NCI-H1092 treated with DMSO at 0.1 percent for 48 hours (cell line): ENCODE measurements at regions not wholly inside any gene's neighbourhood (a gene's known extent, or its start where the extent isn't known, plus 50 kb on each side); places are given as distances from the start of the nearest gene placed in this dataset.
"Not testable (repeated sequence)": the region's sequence is repeated elsewhere in the genome, so short reads cannot be mapped to it uniquely, and the experiment has no call there.

ENCODE experiments used
- DNase-seq: peaks from one replicate; lab custom pipeline; 2025; lab: John Stamatoyannopoulos, UW

- no peak for DNase-seq
These were observed 213.1 kb downstream of the CDH26 start for GRCh38 chr20:60171313-60171712.

- DNase-seq: no peak
These were observed 213.5 kb downstream of the CDH26 start for GRCh38 chr20:60171738-60172137.

- DNase-seq: no peak
These were observed 214.2 kb downstream of the CDH26 start for GRCh38 chr20:60172346-60172984.

- DNase-seq: no peak
These were observed 218.9 kb downstream of the CDH26 start for GRCh38 chr20:60177080-60177479.

- DNase-seq: no peak
These were observed 222.8 kb downstream of the CDH26 start for GRCh38 chr20:60180986-60181385.

GRCh38 chr20:60186412-60186811 lies 228.2 kb downstream of the CDH26 start:
- no peak for DNase-seq

GRCh38 chr20:60187683-60188082 lies 229.5 kb downstream of the CDH26 start:
- no peak for DNase-seq

GRCh38 chr20:60191014-60191413 lies 232.8 kb downstream of the CDH26 start:
- DNase-seq: no peak

GRCh38 chr20:60192326-60192725 lies 234.1 kb downstream of the CDH26 start:
- DNase-seq: no peak

- DNase-seq: not testable (repeated sequence)
These were observed 240.9 kb downstream of the CDH26 start for GRCh38 chr20:60199132-60199531.

- DNase-seq: no peak
These were observed 241.6 kb downstream of the CDH26 start for GRCh38 chr20:60199866-60200265.

- no peak for DNase-seq
These were observed 242.2 kb downstream of the CDH26 start for GRCh38 chr20:60200305-60200918.

GRCh38 chr20:60201198-60201835 lies 243.1 kb downstream of the CDH26 start:
- DNase-seq: no peak

GRCh38 chr20:60202046-60202445 lies 243.8 kb downstream of the CDH26 start:
- no peak for DNase-seq

GRCh38 chr20:60203451-60203850 lies 245.2 kb downstream of the CDH26 start:
- no peak for DNase-seq

GRCh38 chr20:60204601-60205000 lies 246.4 kb downstream of the CDH26 start:
- DNase-seq: no peak

- DNase-seq: peak; percentile 19
These were observed 248.0 kb downstream of the CDH26 start for GRCh38 chr20:60206259-60206658.

GRCh38 chr20:60209048-60209447 lies 250.8 kb downstream of the CDH26 start:
- no peak for DNase-seq

- DNase-seq: peak; percentile 57
These were observed 252.8 kb downstream of the CDH26 start for GRCh38 chr20:60210779-60211617.

- no peak for DNase-seq
These were observed 253.6 kb downstream of the CDH26 start for GRCh38 chr20:60211618-60212463.

GRCh38 chr20:60212695-60213094 lies 254.5 kb downstream of the CDH26 start:
- DNase-seq: no peak
